NCI-H1105 treated with DMSO at 0.1 percent for 48 hours (cell line): ENCODE measurements at regions not wholly inside any gene's neighbourhood (a gene's known extent, or its start where the extent isn't known, plus 50 kb on each side); places are given as distances from the start of the nearest gene placed in this dataset.
"Not testable (repeated sequence)": the region's sequence is repeated elsewhere in the genome, so short reads cannot be mapped to it uniquely, and the experiment has no call there.

Experiments used
- DNase-seq: peaks from one replicate; lab custom pipeline; 2025; lab: John Stamatoyannopoulos, UW

DNA sequence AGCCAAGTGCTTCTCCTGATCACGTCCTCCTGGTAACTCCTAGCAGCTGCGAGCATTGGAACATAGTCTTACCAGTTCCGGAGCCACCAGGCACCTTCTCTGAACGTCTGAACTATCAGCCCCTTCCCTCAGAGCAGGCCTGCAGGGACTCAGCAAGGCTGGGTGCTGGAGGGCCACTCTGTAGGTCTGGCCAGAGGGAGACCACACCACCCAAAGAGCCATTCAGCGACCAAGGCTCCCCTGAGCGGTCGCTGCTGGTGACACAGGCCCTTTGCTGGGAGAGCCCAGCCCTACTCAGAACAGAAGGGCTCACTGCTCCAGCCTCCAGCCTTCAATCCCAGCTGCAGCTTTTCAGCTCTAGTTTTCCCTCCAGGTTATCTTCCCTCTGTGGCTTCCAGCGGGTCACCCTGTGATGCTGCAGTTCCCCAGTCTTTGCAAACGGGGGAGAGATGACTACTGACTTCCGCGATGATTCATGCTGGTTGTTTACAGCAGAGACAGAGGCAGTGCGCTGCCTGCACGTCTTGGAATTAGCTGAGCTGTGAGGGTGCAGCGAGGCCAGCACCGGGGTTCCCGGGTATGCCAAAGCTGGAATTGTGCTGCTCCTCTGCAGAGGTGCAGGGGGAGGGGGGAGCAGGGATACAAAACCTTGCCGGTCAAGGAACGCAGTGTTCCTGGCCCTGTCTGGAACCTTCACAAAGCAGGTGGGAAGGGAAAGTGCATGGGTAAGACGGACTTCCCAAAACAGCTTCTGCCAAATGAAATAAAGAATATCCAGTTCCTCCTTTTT is 161.4 kb downstream of the LY86 start:
- no peak for DNase-seq

DNA sequence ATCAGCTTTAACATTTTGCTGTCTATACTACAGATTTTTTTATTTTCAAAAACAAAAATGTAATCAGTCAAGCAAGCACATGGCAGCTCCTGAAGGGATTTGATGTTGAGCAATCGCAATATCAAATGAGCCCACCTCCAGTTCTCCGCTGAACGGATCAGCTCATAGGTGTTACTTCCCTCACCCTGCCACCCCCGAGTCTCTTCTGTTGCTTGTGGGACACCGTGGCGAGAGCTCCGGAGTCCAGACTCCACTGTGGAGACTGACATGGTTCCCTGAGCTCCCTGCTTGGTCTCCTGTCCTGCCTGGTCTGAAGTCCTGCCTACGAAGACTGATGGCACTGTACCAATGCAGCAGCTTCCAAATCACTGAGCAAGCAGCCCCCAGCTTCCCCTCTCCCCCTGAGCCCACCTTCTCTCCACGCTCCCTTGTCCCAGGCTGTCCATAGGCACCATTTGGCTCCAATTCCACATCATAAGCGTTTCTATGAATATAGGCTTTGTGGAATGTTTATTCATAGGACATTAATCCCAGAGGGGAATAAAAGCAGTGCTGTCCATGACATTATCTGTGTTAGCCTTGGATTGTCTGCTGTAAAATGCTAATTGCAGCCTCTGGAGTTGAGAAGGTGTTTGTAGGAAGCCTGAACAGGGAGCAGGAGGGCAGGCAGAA is 162.2 kb downstream of the LY86 start:
- no peak for DNase-seq

DNA sequence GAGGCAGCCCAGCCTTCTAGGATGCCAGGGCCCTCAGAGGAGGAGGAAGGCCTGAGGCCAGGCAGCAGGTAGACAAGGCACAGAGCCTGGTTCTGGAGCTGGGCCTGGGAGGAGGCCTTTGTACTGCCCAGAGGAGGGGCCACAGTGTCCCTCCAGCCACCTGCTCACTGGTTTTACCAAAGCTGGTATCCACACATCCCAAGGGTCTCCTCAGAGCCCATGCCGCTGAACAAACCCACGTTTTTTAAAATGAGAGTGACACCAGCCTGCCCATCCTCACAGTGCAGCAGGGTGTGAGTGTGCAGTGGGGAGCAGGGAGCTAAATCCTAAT is 162.7 kb downstream of the LY86 start:
- no peak for DNase-seq

- no peak for DNase-seq
Observed at GRCh38 chr6:6751619-6752023, 163.1 kb downstream of the LY86 start.

- DNase-seq = no peak
Observed at GRCh38 chr6:6752129-6752528, 163.6 kb downstream of the LY86 start.

- no peak for DNase-seq
Observed at GRCh38 chr6:6753301-6753700, 164.8 kb downstream of the LY86 start.

DNA sequence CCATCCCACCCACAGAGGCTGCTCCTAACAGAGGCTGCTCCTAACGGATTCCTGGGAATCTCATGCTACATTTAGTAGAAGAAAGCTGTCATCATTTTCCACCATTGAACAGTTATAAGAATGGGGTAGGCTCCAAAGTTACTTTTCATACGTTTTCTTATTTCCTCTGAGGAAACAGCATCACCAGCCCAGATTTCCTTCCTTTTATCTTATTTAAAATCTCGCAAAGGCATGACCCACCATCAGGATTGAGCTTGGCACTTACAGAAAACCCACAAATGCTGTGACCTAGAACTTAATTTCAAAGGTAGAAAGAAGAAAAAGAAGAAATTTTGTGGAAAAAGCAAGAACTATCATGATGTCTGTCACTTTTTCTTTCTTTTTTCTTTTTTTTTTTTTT is 168.0 kb downstream of the LY86 start:
- DNase-seq = no peak

DNA sequence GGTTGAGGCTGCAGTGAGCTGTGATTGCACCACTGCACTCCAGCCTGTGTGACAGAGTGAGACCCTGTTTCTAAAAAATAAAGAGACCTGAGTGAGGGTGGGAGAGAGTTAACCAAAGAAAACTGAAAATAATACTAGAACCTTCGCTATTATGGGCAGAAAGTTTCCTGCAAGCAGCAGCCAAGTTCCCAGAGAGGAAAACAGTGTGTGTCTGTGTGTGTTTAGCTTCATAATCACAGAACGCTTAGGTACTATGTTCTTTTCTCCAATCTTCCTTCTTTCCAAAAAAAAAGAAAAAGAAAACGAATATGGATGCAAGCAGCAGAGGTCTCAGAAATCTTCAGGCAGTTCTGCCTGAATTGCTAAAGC is 170.0 kb downstream of the LY86 start:
- no peak for DNase-seq

- peak; percentile 33 for DNase-seq
Observed at GRCh38 chr6:6758915-6759654, 170.6 kb downstream of the LY86 start.

- no peak for DNase-seq
Observed at GRCh38 chr6:6760002-6760401, 171.5 kb downstream of the LY86 start.

DNA sequence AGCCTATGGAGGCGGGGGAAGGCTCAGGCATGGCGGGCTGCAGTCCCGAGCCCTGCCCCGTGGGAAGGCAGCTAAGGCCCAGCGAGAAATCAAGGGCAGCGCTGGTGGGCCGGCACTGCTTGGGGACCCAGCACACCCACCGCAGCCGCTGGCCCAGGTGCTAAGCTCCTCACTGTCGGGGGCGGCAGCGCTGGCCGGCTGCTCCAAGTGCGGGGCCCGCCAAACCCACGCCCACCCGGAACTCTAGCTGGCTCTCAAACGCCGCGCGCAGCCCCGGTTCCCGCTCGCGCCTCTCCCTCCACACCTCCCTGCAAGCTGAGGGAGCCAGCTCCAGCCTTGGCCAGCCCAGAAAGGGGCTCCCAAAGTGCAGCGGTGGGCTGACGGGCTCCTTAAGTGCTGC is 174.0 kb downstream of the LY86 start:
- not testable (repeated sequence) for DNase-seq

DNA sequence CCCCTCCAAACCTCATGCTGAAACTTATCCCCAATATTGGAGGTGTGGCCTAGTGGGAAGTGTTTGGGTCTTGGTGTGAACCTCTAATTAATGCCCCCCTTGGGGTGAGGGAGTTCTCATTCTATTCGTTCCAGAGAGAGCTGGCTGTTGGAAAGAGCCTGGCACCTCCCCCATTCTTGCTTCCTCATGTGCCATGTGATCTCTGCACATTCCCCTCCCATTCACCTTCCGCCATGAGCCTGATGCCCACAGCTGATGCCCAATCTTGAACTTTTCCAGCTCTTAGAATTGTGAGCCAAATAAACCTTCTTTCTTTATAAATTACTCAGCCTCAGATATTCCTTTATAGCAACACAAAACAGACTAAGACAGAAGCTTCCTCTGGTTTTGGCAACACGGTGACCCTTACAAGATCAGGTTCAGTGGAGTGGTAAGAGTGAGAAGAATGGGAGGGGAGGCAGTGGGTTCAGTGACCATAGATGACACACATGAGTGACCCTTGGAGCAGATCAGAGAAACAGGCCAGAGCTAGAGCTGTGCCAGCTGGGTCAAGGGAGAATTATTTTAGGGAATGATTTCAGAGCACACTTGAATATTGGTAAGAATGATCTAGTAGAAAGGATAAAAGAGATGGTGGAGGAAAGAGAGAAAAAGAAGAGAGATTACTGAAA is 176.4 kb downstream of the LY86 start:
- DNase-seq = no peak

- no peak for DNase-seq
Observed at GRCh38 chr6:6766230-6766905, 177.8 kb downstream of the LY86 start.

GRCh38 chr6:6769466-6769865 is 180.9 kb downstream of the LY86 start:
- DNase-seq = no peak

- DNase-seq = no peak
Observed at GRCh38 chr6:6771224-6771945, 182.9 kb downstream of the LY86 start.

DNA sequence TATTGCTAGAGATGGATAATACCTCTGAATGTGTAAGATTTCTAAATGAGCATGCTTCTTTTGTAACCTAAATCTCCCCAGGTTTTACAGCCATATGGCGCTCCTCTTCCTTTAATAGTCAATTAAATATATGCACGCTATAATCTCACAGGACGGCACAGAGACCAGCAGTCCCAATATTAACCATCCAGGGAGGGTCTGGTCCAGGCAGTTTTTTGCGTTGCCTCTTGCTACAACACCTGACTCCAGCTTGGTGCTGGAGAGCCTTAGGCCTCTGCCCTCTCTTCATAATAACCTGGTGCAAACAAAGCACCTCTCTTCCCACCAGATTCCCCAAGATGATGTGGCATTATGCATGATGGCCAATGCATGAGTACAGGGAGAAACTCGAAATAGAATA is 183.4 kb downstream of the LY86 start:
- DNase-seq = no peak

GRCh38 chr6:6772751-6773150 is 184.2 kb downstream of the LY86 start:
- DNase-seq = peak; percentile 25

DNA sequence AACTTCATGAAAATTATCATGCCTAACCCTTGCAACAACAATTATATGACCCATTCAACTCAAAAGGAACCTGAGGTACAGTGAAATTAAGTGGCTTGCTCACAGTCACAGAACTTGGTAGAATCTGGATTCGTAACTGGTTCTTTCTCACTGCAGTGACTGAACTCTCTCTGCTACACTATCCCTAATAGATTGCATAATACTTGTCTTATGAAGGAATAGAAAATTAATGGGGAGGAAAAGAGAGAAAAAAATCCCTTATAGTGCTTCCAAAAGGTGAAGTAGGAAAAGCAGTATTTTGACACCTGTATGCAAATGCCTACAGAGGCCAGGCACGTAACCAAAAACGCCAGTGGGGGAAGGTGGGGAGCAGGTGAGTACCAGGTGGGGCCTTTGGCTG is 186.6 kb downstream of the LY86 start:
- DNase-seq = peak; percentile 87

GRCh38 chr6:6780231-6780630 is 191.7 kb downstream of the LY86 start:
- DNase-seq = no peak

- no peak for DNase-seq
Observed at GRCh38 chr6:6781172-6781872, 192.8 kb downstream of the LY86 start.

DNA sequence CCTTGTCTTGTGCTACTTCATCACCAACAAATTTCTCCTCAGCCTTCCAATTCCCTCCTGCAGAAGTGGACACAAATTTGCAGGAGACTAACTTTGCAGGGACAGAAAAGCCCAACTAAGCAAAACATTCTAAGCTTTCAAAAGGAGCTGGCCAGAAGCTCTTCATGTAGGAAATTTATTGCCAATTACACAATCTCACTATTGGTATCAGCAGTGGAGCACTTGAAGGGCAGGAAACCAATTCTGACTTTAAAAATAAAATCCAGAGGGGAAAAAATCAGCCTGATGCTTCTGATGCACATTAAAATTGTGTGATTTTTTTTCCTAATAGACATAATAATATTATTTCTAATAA is 193.3 kb downstream of the LY86 start:
- DNase-seq = no peak
